MM.1S (cell line): ENCODE measurements at regions not wholly inside any gene's neighbourhood (a gene's known extent, or its start where the extent isn't known, plus 50 kb on each side); places are given as distances from the start of the nearest gene placed in this dataset.

Source experiments
- CTCF ChIP-seq: fragments of 300-600 bp; sonication (generic); IDR thresholded peaks from 2 replicates; pipeline ENCODE4 v1.5.1; 2016; ENCODE audit warnings: antibody characterized with exemption, low read length, mixed read lengths
- EZH2phosphoT487 ChIP-seq: fragments of 300-600 bp; sonication (generic); IDR thresholded peaks from 2 replicates; pipeline ENCODE4 v1.6.1; 2018; ENCODE audit warnings: antibody characterized with exemption, low read length

- TF ChIP-seq EZH2phosphoT487 (no peak), CTCF (no peak)
Measured at GRCh38 chr3:115550285-115550761, 73.0 kb upstream of the GAP43 start.
